Activated T-cell treated with anti-CD3 and anti-CD28 coated beads for 24 hours (primary cell): ENCODE measurements at regions not wholly inside any gene's neighbourhood (a gene's known extent, or its start where the extent isn't known, plus 50 kb on each side); places are given as distances from the start of the nearest gene placed in this dataset.

Source experiments
- DNase-seq: peaks from one replicate; pipeline ENCODE4 v3.0.0-alpha.2; 2020; ENCODE audit warnings: low read depth

DNA sequence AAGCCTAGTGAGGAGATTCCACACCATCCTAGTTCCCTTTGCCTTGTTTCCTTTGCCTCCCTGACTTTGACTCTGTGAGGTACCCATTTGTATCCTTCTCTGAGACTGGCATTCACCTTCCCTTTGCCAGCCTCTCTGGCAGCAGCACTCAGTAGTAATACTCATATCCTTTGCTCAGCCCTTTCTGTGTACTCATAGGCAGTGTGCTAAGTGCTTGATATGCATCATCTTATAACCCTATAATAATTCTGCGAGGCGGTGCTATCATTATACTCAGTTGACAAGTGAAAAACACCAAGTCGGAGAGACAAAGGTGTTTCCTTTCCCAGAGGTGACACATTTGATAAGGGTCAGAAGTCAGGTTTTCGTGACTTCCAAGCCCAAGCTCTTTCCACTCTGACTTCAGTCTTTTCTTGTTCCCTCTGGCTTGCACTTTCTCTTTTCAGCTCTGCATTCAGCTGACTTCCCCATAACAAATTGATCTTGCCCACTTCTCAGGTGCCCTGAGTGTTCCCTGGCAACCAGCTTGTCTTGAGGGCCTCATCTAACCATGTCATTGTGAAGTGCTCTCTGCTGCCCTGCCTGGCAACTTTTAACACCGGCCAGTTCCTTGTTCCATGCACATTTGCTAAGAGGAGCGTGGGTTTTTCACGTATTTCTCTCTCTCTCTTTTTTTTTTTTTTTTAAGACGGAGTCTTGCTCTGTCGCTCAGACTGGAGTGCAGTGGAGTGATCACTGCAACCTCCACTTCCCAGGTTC, 94.5 kb upstream of the UPP2 start:
- no peak for DNase-seq

DNA sequence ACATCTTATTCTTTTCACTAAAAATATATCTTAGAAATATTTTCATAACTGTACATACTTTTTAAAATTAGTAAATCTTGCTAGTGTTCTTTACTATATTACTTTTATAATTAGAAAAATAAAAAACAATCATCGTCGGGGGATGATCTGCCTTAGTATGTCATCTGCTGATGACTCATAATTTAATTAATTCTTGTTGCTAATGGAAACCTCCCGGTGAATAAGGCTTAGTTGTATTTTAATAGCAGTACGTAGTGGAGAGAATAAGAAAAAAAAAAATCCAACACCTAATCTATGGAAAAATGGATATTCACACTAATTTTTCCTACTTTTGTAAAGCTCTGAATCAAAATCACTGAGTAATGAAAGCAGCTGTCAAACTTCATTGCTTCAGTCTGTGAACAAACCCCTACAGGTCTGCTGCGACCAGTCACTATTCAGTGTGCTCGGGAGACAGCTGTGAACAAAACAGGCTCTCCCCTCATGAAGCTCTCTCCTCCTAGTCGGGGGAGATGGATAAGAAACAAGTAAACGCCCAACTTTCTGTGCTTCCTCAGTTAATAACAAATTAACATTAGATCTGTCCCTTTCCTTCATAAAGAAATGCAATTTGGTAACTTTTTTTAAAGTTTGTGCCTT, 97.4 kb upstream of the UPP2 start:
- DNase-seq, result no peak

DNA sequence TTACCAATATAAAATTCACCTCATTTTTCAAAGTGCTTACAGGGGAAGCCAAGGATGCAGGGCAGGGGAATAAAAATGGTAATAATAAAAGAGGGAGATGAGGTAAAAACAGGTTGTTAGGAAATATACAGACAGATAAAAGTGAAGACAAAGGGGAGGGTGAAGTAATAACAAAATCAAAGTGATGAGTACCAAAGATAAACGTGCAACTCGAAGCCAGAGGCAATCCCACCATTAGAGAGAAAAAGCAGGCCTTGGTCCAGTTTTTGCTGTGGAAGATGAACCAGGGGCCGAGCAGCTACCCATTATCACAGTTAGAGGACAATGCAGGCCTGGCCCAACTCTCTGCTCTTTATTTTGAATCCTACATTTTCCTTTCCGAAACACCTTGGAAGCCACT, 99.6 kb upstream of the UPP2 start:
- DNase-seq, result no peak

DNA sequence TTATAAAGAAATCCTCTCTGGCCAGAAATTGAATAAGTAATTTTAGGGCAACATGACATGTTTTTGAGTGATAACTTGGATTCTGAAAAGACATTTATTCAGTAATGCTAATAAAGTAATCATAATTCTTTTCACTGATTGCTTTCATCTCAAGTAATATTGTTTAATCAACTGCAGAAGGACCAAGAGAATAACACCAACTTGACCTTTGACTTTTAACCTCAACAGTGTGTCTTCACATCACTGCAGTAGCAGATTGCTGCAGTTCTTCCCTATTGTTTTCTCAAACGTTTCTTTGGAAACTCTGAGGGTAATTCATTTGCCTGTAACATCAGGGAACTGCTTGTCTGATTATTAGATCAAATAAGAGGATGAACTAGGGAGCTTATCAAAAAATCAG, 104.9 kb upstream of the UPP2 start:
- no peak for DNase-seq

DNA sequence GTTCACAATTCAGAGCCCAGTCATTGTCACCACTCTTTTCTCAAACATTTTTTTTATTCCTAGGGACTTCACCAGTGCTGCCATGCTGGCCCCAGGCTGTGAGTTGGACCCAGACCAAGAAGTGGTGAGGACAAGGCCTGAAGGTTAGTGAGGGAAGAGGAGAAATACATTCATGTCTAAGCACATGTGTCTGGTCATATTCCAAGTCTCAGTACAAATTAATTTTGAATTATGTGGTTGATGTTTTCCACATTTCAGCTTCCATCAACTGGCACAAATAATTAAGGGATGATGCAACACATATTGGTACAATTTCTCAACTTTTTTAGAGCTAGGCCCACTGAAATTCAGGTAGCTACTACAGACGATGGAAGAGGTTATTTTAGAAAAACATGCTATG, 106.6 kb upstream of the UPP2 start:
- DNase-seq, result no peak

DNA sequence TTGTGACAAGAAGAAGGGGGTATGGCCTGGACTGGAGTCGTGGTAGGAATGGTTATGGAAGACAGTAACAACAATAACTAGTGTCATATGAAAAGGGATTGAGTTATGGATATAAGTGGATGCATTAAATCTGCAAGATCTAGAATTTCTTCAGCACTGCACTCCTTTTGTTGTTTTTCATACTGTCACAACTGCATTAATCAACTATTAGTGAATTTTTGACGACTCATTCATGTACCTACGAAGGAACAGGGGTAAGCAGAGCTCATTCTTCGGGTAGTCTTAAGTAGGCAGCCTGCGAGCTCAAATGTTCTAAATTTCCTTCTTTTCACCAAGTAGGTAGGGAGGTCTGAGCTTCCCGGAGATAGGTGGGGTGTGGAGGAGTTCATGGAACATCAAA, 109.7 kb upstream of the UPP2 start:
- no peak for DNase-seq

DNA sequence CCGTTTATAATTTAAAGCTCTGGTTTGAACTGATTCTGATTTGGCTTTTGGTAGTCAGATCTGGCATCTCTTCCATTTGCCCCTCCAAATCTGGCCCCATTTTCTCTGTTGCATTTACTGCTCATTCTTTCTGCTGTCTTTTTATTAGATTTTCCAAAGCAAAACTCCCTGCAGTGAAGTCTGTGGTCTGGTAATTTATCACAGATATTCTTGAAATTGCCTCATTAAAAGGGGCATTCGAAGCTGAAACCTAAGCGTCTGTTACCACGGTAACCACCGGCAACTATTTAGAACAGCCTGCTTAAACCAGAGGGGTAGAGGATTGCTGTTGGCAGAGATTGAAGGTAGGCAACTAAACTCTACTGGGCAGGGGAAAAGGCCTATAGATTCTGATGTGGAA, 111.5 kb upstream of the UPP2 start:
- no peak for DNase-seq

DNA sequence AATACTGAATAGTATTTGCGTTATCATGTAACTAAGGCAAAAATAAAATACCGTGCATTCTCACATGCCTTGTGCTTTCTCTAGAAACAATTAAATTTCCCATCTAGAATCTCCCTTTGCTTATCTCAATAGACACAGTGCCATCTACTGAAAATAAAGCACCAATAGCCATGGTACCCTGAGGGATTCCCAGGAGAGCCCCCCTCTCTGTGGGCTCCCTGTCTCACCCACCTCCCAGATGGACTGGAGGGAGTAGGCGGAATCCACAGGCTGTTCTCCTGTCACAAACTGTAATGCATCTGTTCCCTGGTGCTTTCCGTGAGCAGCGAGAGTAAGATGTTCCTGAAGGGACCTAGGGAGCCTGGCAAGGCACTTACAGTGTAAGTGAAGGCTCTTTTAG, 112.4 kb upstream of the UPP2 start:
- DNase-seq, result no peak

DNA sequence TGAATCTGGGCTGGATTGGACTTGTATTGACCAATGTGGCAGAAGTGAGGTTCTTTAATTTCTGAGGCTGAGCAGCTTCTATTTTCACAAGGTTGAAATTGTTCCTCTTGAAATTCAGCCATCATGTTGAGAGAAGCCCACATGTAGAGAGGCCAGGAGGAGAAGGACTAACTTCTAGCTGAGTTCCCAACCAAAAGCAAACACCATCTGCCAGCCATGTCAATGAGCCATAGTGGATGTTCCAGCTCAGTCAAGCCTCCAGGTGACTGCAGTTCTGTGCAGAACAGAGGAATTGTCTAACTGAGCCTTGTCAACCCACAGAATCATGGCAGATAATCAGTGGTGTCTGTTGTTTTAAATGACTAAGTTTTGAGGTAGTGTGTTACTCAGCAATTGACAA, 110.6 kb upstream of the ACVR1 start:
- DNase-seq, result no peak

DNA sequence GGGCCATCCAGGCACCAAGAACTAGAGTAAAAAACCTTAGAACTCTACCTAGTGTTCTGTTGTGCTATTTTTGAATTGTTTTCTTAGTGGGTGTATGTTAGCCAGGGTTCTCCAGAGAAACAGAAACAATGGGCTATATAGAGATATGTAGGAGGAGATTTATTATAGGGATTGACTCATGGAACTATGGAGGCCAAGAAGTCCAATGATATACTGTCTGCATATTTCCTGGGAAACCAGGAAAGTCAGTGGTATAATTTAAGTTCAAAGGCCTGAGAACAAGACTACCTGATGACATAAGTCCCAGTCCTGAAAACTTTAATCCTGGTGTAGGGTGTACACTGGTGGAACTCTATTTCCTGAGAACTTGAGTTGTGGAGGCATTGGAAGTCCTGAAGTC, 108.7 kb upstream of the ACVR1 start:
- no peak for DNase-seq

DNA sequence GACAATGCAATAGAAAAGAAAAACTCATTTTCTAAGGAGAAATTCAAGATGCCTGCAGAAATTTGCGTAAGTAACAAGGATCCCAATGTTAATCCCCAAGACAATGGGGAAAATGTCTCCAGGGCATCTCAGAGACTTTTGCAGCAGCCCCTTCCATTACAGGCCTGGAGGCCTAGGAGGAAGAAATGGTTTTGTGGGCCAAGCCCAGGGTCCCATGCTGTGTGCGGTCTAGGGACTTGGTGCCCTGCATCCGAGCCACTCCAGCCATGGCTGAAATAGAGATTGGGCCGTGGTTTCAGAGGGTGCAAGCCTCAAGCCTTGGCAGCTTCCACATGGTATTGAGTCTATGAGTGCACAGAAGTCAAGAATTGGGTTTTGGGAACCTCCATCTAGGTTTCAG, 103.9 kb upstream of the ACVR1 start:
- DNase-seq, result no peak

DNA sequence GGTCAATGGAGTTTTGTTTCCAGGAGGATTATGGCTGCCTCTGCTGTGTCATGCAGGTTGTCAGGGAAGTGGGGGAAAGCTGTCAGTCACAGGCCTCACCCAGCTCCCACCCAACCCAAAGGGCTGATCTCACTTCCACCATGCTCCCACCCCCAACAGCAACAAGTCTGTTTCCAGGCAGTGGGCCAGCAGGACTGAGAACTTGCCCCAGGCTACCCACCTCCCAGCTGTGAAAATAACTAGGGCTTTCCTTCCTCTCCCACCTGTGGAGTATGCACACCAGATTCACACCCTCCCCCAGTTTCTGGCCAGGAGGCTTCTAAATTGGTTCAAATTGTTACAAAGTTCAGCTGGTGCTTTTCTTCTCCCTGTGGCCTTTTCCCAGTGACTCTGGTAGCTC, 95.6 kb upstream of the ACVR1 start:
- DNase-seq, result no peak

DNA sequence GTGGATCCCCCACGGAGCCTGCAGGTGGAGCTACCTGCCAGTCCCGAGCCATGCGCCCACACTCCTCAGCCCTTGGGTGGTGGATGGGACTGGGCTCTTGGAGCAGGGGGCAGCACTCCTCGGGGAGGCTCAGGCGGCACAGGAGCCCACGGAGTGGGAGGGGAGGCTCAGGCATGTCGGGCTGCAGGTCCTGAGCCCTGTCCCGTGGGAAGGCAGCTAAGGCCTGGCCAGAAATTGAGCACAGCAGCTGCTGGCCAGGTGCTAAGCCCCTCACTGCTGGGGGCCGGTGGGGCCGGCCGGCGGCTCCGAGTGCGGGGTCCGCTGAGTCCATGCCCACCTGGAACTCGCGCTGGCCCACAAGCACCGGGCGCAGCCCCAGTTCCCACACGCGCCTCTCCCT, 91.7 kb upstream of the ACVR1 start:
- DNase-seq, result no peak

DNA sequence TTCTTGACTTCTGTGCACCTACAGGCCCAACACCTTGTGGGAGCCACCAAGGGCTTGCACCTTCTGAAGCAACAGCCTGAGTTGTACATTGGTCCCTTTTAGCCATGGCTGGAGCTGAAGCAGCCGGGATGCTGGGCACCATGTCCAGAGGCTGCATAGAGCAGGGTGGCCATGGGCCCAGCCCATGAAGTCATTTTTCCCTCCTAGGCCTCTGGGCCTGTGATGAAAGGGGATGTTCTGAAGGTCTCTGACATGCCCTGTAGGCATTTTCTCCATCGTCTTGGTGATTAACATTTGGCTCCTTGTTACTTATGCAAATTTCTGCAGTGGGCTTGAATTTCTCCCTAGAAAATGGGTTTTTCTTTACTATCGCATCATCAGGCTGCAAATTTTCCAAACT, 83.1 kb upstream of the ACVR1 start:
- no peak for DNase-seq

DNA sequence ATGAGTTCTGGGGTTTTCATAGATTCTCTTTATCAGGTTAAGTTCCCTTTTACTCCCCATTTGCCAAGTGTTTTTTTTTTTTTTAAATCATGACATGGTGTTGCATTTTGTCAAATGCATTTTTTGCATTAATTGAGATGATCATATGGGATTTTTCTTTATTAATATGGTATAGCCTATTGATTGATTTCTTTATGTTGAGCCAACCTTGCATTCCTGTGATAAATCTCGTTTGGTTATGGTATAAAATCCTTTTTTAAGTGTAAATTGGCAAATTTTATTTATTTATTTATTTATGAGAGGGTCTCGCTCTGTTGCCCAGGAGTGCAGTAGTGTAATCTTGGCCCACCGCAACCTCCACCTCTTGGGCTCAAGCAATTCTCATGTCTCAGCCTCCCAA, 81.5 kb upstream of the ACVR1 start:
- DNase-seq, result no peak

DNA sequence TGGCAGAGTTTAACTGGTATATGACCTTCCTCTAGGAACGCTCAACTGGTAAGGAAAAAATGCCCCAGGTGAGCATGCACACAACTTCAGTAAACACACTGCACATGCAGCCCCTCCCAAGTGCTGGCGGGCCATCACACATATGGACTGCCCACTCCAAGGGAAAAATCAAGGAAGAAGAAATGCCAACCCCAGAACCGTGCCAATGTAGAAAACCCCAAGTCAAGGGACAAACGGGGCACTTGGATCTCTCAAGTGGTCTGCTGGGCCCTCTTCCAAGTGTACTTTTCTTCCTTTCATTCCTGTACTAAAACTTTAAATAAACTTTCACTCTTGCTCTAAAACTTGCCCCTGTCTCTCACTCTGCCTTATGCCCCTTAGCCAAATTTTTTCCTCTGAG, 76.4 kb upstream of the ACVR1 start:
- DNase-seq, result no peak

DNA sequence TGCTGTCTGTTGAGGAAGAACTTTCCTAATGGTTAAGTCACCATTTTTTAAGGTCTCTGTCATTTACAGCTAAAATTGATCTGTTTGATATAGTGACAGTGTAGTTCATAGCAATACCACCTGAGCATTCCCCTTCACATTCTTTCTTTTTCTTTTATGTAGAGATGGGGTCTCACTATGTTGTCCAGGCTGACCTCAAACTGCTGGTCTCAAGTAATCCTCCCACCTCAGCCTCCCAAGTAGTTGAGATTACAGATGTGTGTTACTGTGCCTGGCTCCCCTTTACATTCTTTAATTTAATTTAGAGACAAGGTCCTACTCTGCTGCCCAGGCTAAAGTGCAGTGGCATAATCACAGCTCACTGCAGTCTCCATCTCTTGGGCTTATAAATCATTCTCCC, 72.7 kb upstream of the ACVR1 start:
- DNase-seq, result no peak

DNA sequence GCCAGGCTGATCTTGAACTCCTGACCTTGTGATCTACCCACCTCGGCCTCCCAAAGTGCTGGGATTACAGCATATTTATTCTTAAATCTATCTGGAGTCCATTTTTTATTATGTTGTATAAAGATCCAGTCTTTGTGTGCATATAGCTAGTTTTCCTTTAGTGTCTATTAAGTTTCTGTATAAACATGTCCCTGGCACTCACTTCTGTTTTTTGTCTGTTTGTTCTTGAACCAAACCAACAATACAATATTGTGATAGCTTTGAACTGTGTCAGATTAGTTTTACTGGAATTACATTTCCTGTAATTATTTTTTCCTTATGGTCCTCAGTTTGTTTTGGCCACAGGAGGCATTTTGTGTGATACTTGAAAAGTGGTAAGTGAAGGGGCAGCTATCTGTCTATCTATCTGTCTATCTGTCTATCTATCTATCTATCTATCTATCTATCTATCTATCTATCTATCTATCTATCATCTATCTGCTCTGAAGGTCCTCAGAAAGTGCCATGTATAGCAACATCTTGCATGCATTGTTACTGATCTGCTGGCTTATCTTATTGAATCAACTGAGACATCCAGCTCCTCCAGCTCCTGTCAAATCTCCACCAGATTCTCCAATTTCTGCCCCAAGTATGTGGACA, 70.9 kb upstream of the ACVR1 start:
- no peak for DNase-seq

DNA sequence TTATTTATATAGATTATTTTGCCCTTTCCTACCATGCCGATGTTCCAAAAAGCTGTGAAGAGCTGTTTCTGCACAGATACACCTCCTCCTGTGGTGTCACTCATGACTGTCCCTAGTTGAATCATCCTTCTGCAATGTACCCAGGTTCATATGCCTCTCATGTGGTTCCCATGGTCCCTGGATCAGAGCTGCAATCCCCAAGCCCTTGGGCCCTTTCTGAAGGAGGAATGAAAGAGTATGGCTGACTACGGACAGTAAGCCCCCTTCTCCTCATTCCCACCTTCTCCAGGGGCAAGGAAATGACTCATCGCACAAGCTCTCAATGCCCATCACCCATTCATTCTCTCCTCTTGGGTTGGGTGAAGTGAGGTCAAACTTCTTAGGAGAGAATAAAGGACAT, 63.9 kb upstream of the ACVR1 start:
- no peak for DNase-seq

DNA sequence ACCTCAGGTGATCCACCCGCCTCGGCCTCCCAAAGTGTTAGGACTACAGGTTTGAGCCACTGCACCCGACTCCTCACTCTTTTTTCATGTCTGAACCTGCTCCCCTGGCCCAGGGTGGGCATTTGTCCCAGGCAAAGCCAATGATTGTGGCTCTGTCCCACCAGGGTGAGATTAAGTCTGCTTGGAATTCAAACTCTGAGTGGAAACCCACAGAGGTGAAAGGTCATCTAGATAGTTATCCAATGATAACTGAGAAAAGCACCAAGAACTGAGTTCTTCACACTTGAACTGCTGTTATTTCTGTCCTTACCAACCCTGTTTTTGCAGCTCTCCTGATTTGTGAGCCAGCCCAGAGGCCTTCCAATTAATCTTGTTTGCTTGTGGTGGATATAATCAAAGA, 62.4 kb upstream of the ACVR1 start:
- no peak for DNase-seq

DNA sequence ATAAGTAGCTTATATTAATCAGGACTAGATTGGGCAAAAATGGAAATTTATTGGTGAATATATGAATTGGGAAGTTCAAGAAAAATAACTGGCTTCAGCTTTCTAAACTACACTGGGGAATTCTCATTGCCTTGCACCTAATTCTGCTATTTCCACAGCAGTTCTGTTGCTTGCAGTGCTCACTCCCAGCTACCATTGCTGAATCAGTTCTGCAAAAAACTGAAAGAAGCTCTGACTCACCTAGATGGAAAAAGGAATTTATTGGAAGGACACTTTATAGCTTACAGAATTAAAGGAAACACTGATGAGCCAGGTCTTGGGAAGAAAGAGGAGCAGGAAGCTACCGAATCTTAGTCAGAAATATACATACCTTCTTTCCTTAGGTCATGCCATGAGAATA, 60.3 kb upstream of the ACVR1 start:
- no peak for DNase-seq

DNA sequence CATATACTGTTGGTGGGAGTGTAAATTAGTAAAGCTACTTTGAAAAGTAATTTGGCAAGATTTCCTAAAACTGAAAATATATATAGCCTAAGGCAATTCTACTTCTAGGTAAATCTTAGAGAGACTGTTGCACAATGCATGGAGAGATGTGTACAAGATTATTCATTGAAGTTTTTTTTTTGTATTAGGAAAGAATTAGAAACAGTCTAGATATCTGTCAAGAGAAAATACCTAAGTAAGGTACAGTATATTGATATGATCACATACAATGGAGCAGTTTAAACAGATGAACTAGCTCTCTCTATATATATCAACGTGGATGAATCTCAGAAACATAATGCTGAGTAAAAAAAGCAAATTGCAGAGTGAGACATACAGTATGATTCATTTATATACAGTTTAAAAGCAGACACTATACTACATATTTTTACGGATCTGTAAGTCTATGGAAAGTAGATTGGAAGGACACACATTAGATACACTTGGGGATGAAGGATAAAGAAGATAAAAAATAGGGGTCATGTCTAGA, 59.3 kb upstream of the ACVR1 start:
- no peak for DNase-seq

DNA sequence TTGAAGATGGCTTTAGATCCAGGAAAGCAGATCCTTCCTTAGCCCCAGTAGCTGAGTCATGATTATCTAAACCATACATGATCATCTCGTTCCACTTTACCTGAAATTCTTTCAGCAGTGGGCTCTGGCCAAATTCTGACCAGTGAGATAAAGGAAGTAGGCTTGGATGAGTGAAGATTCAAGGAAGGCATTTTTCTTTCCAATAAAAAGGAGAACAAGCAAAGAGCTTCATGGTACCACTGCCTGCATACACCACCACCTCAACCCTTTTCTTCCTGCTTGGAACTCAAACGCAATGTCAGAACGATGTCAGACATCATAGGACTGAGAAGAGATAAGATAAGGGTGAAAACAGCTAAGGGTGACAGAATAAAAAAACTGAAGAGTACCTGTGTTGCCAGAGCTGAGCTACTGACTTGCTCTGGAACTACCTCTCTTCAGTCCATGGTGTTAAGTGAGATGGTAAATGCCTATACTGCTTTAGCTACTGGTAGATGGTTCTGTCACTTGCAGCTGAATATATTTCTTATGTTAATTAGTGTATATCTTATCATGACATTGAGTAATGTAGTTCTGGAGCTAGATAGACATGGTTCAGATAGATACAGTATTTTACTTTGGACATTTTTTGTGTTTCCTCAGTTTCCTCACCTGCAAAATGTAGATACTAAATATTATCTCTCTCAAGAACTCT, 58.7 kb upstream of the ACVR1 start:
- DNase-seq, result no peak
